ENCODE measurements at regions not wholly inside any gene's neighbourhood (a gene's known extent, or its start where the extent isn't known, plus 50 kb on each side); places are given as distances from the start of the nearest gene placed in this dataset.
A peak's percentile ranks its signal among the peaks of the same experiment; 100 is the strongest.

DNA sequence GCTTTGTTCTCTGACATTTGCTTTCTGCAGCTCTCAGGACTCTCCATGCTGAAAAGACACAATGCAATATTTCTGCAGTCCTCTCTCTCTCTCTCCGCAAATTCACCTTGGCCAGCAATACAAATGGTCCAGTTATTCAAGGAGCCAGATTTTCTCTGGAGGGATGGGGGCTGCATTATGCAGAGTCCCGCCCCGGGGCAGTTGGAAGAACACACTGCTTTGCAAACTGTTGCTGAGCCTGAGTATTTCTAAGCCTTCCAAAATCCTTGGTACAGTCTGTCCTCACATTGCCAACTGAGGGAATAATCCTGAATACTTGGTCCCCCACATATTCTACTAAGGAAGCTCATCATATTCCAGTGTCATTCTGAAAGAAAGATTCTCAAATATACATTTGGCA, 94.3 kb upstream of the ZC3H12C start (continued):
- no peak for TF ChIP-seq NR2F1 (conservative IDR thresholded peaks at IDR 0.05)

- Histone ChIP-seq H3K9ac (ENCODE audit: control insufficient read depth, insufficient read depth, low read length) (peak overlapping the region; percentile 5; the same call in 1 of the 2 replicates), H4K20me1 (ENCODE audit: control insufficient read depth, insufficient read depth) (no peaks in the 10 kb centered on the region), H3K4me3 (no peak overlapping the region), H3K4me1 (ENCODE audit: control insufficient read depth, insufficient read depth, low read length) (peaks cover 19% of the 10 kb centered on the region), H2AFZ (ENCODE audit: control insufficient read depth, low read depth, low read length) (no peak overlapping the region; the same call in 1 of the 2 replicates), H3K4me2 (ENCODE audit: control insufficient read depth, insufficient read depth) (peak overlapping the region; percentile 6; the same call in 1 of the 2 replicates), H3K27ac (ENCODE audit: control insufficient read depth, insufficient read depth) (peak overlapping the region; percentile 62; the same call in 1 of the 2 replicates), H3K27me3 (replicated peaks in 1 of 2; ENCODE audit: control insufficient read depth in 2 of 2, insufficient read depth in 2 of 2, low read length in 1 of 2) (no peaks in the 10 kb centered on the region), H3K79me2 (ENCODE audit: control insufficient read depth, insufficient read depth, low read length) (no peaks in the 10 kb centered on the region), H3K9me3 (replicated peaks; ENCODE audit: control insufficient read depth, insufficient read depth, low read length) (no peaks in the 10 kb centered on the region; the same call in none of the 3 replicates), H3K36me3 (ENCODE audit: control insufficient read depth in 2 of 2, insufficient read depth in 2 of 2, low read length in 1 of 2) (no peaks in the 10 kb centered on the region)
- intact Hi-C loops (cut with micrococcal nuclease; ENCODE audit: unreplicated experiment) (loop anchor here (1.0 kb wide), 3 partner anchors 27 to 54 kb away; no protein-coding TSS in a partner anchor), in situ Hi-C loops (cut with MboI) (no loop called here)
- POLR2A ChIA-PET, result interaction anchor here (0.9 to 5.3 kb wide), 11 partner anchors 14 to 94 kb away, joined by 3 to 53 read pairs (median 7); no protein-coding TSS in a partner anchor
- peak; percentile 92 for DNase-seq (ENCODE audit: low read depth, low spot score)
- RAD21 ChIA-PET (ENCODE audit: unreplicated experiment), result interaction anchor here (1.0 to 5.3 kb wide), 22 partner anchors 8 to 339 kb away, joined by 3 to 91 read pairs (median 4); partner anchors contain the start of gene ZC3H12C
- SMC1A ChIA-PET (ENCODE audit: uncharacterized antibody, unreplicated experiment), result interaction anchor here (0.7 to 5.7 kb wide), 26 partner anchors 8 to 1417 kb away, joined by 3 to 118 read pairs (median 6); no protein-coding TSS in a partner anchor
- ATAC-seq, result peak; percentile 96
- WGBS (ENCODE audit: insufficient coverage, insufficient replicate concordance, low lambda C conversion rate, missing lambda C conversion rate), result 3% methylated on average over 6 of the region's 6 CpGs
- FAIRE-seq, result peak; percentile 80
- CTCF ChIA-PET, result interaction anchor here (0.8 to 3.5 kb wide), 11 partner anchors 8 to 98 kb away, joined by 3 to 32 read pairs (median 5); no protein-coding TSS in a partner anchor
- BruUV-seq (replicated peaks), result no TSS peak
- TF ChIP-seq ESRRA (IDR thresholded peaks at IDR 0.05; ENCODE audit: low read length) (peak; percentile 35; the same call in 1 of the 2 replicates), REST (IDR thresholded peaks at IDR 0.05; ENCODE audit: low read depth, low read length) (no peak), CREB1 (IDR thresholded peaks at IDR 0.05; ENCODE audit: low read depth) (peak; percentile 93), CBX3 (IDR thresholded peaks at IDR 0.05; ENCODE audit: borderline replicate concordance, low read depth) (no peak), YY1 (IDR thresholded peaks at IDR 0.05; ENCODE audit: low read depth, low read length) (0 out of 2 replicates have a peak, but pooled peaks have one; percentile 31), RFX5 (IDR thresholded peaks at IDR 0.05; ENCODE audit: low read depth, low read length) (no peak), TCF3 (IDR thresholded peaks at IDR 0.05; ENCODE audit: borderline replicate concordance, insufficient read depth, low read depth, low read length) (peak; percentile 76; the same call in 1 of the 2 replicates), BACH1 (IDR thresholded peaks at IDR 0.05; ENCODE audit: borderline replicate concordance) (peak; percentile 99), ZNF274 (IDR thresholded peaks at IDR 0.05; ENCODE audit: insufficient read depth, insufficient read length) (no peak), NFYA (IDR thresholded peaks at IDR 0.05; ENCODE audit: borderline replicate concordance, low read depth, low read length) (no peak), JUNB (IDR thresholded peaks at IDR 0.05) (peak; percentile 98), RUNX3 (IDR thresholded peaks at IDR 0.05; ENCODE audit: low read length) (peak; percentile 98), USF1 (IDR thresholded peaks at IDR 0.05; ENCODE audit: borderline replicate concordance, extremely low read length, insufficient read depth, low read depth, low read length) (no peak), RB1 (IDR thresholded peaks at IDR 0.05; ENCODE audit: borderline replicate concordance) (no peak)
- TF ChIP-seq, protein P1, sequence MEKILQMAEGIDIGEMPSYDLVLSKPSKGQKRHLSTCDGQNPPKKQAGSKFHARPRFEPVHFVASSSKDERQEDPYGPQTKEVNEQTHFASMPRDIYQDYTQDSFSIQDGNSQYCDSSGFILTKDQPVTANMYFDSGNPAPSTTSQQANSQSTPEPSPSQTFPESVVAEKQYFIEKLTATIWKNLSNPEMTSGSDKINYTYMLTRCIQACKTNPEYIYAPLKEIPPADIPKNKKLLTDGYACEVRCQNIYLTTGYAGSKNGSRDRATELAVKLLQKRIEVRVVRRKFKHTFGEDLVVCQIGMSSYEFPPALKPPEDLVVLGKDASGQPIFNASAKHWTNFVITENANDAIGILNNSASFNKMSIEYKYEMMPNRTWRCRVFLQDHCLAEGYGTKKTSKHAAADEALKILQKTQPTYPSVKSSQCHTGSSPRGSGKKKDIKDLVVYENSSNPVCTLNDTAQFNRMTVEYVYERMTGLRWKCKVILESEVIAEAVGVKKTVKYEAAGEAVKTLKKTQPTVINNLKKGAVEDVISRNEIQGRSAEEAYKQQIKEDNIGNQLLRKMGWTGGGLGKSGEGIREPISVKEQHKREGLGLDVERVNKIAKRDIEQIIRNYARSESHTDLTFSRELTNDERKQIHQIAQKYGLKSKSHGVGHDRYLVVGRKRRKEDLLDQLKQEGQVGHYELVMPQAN (conservative IDR thresholded peaks at IDR 0.05), result no peak
Observed at GRCh38 chr11:110000031-110000502, 93.1 kb upstream of the ZC3H12C start.
